Astrocyte (in vitro differentiated cells and primary cell): ENCODE measurements at regions not wholly inside any gene's neighbourhood (a gene's known extent, or its start where the extent isn't known, plus 50 kb on each side); places are given as distances from the start of the nearest gene placed in this dataset.

ENCODE experiments used
- CTCF ChIP-seq: IDR thresholded peaks from 2 replicates; pipeline ENCODE4 v1.5.1; 2011; ENCODE audit warnings: low read depth, mild to moderate bottlenecking, inconsistent platforms, low read length, moderate library complexity; ENCODE audit not compliant: insufficient read depth
- EZH2 ChIP-seq: IDR thresholded peaks from 2 replicates; pipeline ENCODE4 v1.6.1; 2012; ENCODE audit warnings: mild to moderate bottlenecking, low read length, inconsistent platforms; ENCODE audit not compliant: insufficient read depth

- TF ChIP-seq CTCF (no peak), EZH2 (no peak)
Observed at GRCh38 chr4:164373021-164373420, 380.9 kb upstream of the SMIM31 start.
